OCI-LY1 (cell line): ENCODE measurements at regions not wholly inside any gene's neighbourhood (a gene's known extent, or its start where the extent isn't known, plus 50 kb on each side); places are given as distances from the start of the nearest gene placed in this dataset.

Source experiments
- H2AFZ ChIP-seq: fragments of 200-600 bp; sonication (generic), shearing (Covaris generic); 2 replicates; pipeline ENCODE4 v1.6.0; 2014; ENCODE audit warnings: antibody characterized with exemption, mild to moderate bottlenecking, low read length
- H3F3A ChIP-seq: fragments of 200-600 bp; sonication (generic), shearing (Covaris generic); 2 replicates; pipeline ENCODE4 v1.6.0; 2014; ENCODE audit warnings: mild to moderate bottlenecking, antibody characterized with exemption, low read length, moderate library complexity; ENCODE audit not compliant: insufficient read depth
- H3K27ac ChIP-seq: fragments of 200-600 bp; sonication (generic); 2 replicates; pipeline ENCODE4 v1.5.1; 2014; ENCODE audit warnings: low read length, mixed run types, mild to moderate bottlenecking, low read depth; ENCODE audit not compliant: poor library complexity, severe bottlenecking
- H3K27me3 ChIP-seq: fragments of 200-600 bp; sonication (generic); 2 replicates; pipeline ENCODE4 v1.6.0; 2014; ENCODE audit warnings: antibody characterized with exemption, mild to moderate bottlenecking, low read length, moderate library complexity; ENCODE audit not compliant: insufficient read depth
- H3K36me3 ChIP-seq: fragments of 200-600 bp; sonication (generic); 2 replicates; pipeline ENCODE4 v1.6.1; 2014; ENCODE audit warnings: mild to moderate bottlenecking, antibody characterized with exemption, low read length, moderate library complexity, mixed read lengths; ENCODE audit not compliant: insufficient read depth
- H3K4me1 ChIP-seq: fragments of 200-600 bp; sonication (generic); 2 replicates; pipeline ENCODE4 v1.5.1; 2014; ENCODE audit warnings: mild to moderate bottlenecking, low read length, moderate library complexity; ENCODE audit not compliant: insufficient read depth, severe bottlenecking
- H3K4me2 ChIP-seq: fragments of 200-600 bp; sonication (generic), shearing (Covaris generic); 2 replicates; pipeline ENCODE4 v1.6.1; 2014; ENCODE audit warnings: low read length
- H3K4me3 ChIP-seq: fragments of 200-600 bp; sonication (generic); 2 replicates; pipeline ENCODE4 v1.5.1; 2014; ENCODE audit warnings: low read length, low read depth, mild to moderate bottlenecking, mixed read lengths; ENCODE audit not compliant: poor library complexity, severe bottlenecking
- H3K79me2 ChIP-seq: fragments of 200-600 bp; shearing (Covaris generic); 2 replicates; pipeline ENCODE4 v1.6.1; 2016; ENCODE audit warnings: mixed run types, low read length, mixed read lengths; ENCODE audit not compliant: insufficient read depth
- H3K9ac ChIP-seq: fragments of 200-600 bp; sonication (generic), shearing (Covaris generic); 2 replicates; pipeline ENCODE4 v1.6.1; 2014; ENCODE audit warnings: mild to moderate bottlenecking, low read length, mixed read lengths
- H3K9me2 ChIP-seq: fragments of 200-600 bp; sonication (generic), shearing (Covaris generic); 2 replicates; pipeline ENCODE4 v1.6.1; 2014; ENCODE audit warnings: low read depth, mild to moderate bottlenecking, low read length, mixed read lengths
- H3K9me3 ChIP-seq: fragments of 200-600 bp; shearing (Covaris generic); 2 replicates; pipeline ENCODE4 v1.6.1; 2014; ENCODE audit warnings: low read length, mixed read lengths
- H4K20me1 ChIP-seq: fragments of 200-600 bp; sonication (generic), shearing (Covaris generic); 2 replicates; pipeline ENCODE4 v1.6.0; 2016; ENCODE audit warnings: mild to moderate bottlenecking, low read length; ENCODE audit not compliant: insufficient read depth
- EZH2 ChIP-seq: fragments of 200-600 bp; sonication (generic), shearing (Covaris generic); IDR thresholded peaks from 2 replicates; pipeline ENCODE4 v1.8.0; 2017; ENCODE audit warnings: borderline replicate concordance, mixed run types, mild to moderate bottlenecking, antibody characterized with exemption, low read length, moderate library complexity, mixed read lengths
- TF ChIP-seq, protein P1 (sequence below): fragments of 200-600 bp; sonication (generic), shearing (Covaris generic); IDR thresholded peaks from 2 replicates; pipeline ENCODE4 v1.5.1; 2017; ENCODE audit warnings: mild to moderate bottlenecking, antibody characterized with exemption, low read length, moderate library complexity, mixed read lengths

DNA sequence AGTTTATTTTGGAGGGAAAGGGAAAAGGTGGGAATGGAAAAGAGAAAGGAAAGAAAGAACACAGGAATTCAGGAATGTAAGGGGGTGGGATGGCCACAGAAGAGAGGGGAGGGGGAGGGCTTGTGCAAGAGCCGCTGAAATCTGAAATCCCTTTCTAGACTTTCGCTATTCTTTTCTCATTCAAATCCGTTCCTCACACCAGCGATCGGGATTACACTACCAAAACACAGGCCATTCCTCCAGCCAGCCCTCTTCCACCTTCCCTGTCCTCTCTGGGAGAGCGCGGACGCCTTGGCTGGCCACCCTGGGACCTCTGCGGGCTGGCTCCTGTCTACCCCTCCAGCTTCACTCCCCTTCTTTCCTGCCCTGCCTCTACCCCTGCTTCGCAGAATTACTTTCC, 102.3 kb downstream of the CDCA7 start:
- Histone ChIP-seq H3K36me3 (no peaks in the 10 kb centered on the region), H4K20me1 (no peaks in the 10 kb centered on the region), H3K4me3 (no peak overlapping the region), H3K27ac (no peak overlapping the region), H2AFZ (no peak overlapping the region), H3K9me2 (no peaks in the 10 kb centered on the region), H3K4me2 (no peak overlapping the region), H3K9ac (no peak overlapping the region), H3K4me1 (no peaks in the 10 kb centered on the region), H3F3A (no peaks in the 10 kb centered on the region), H3K9me3 (no peaks in the 10 kb centered on the region), H3K79me2 (no peaks in the 10 kb centered on the region), H3K27me3 (0 out of 2 replicates have a peak, but pooled peaks cover 4% of the 10 kb centered on the region)
- TF ChIP-seq, protein P1, sequence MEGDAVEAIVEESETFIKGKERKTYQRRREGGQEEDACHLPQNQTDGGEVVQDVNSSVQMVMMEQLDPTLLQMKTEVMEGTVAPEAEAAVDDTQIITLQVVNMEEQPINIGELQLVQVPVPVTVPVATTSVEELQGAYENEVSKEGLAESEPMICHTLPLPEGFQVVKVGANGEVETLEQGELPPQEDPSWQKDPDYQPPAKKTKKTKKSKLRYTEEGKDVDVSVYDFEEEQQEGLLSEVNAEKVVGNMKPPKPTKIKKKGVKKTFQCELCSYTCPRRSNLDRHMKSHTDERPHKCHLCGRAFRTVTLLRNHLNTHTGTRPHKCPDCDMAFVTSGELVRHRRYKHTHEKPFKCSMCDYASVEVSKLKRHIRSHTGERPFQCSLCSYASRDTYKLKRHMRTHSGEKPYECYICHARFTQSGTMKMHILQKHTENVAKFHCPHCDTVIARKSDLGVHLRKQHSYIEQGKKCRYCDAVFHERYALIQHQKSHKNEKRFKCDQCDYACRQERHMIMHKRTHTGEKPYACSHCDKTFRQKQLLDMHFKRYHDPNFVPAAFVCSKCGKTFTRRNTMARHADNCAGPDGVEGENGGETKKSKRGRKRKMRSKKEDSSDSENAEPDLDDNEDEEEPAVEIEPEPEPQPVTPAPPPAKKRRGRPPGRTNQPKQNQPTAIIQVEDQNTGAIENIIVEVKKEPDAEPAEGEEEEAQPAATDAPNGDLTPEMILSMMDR = no peak
- no peak for TF ChIP-seq EZH2

- no peaks in the 10 kb centered on the region for H3F3A ChIP-seq
- no peaks in the 10 kb centered on the region for H3K9me3 ChIP-seq
- H3K4me3 ChIP-seq = no peak overlapping the region
- H3K79me2 ChIP-seq = no peaks in the 10 kb centered on the region
- H3K9ac ChIP-seq = no peak overlapping the region
- H3K4me2 ChIP-seq = no peak overlapping the region
- no peak overlapping the region for H3K27ac ChIP-seq
- no peaks in the 10 kb centered on the region for H3K9me2 ChIP-seq
- H3K27me3 ChIP-seq = 0 out of 2 replicates have a peak, but pooled peaks cover under 1% of the 10 kb centered on the region
- H3K4me1 ChIP-seq = no peaks in the 10 kb centered on the region
- no peaks in the 10 kb centered on the region for H3K36me3 ChIP-seq
- TF ChIP-seq EZH2 = no peak
- TF ChIP-seq, protein P1 = no peak
- H2AFZ ChIP-seq = no peak overlapping the region
- no peaks in the 10 kb centered on the region for H4K20me1 ChIP-seq
Observed at GRCh38 chr2:173457366-173457765, 102.7 kb downstream of the CDCA7 start.

- Histone ChIP-seq H3K9me2 (no peaks in the 10 kb centered on the region), H3K4me2 (no peak overlapping the region), H2AFZ (no peak overlapping the region), H3K4me1 (no peaks in the 10 kb centered on the region), H3K9ac (no peak overlapping the region), H3K27me3 (no peaks in the 10 kb centered on the region), H3F3A (no peaks in the 10 kb centered on the region), H3K27ac (no peak overlapping the region), H3K36me3 (no peaks in the 10 kb centered on the region), H3K9me3 (no peaks in the 10 kb centered on the region), H3K4me3 (no peak overlapping the region), H4K20me1 (no peaks in the 10 kb centered on the region), H3K79me2 (no peaks in the 10 kb centered on the region)
- no peak for TF ChIP-seq EZH2
- TF ChIP-seq, protein P1 = no peak
Observed at GRCh38 chr2:173458991-173459780, 104.5 kb downstream of the CDCA7 start.
